ENCODE measurements at regions not wholly inside any gene's neighbourhood (a gene's known extent, or its start where the extent isn't known, plus 50 kb on each side); places are given as distances from the start of the nearest gene placed in this dataset.

GRCh38 chr14:51520087-51520486, 131.6 kb upstream of the FRMD6 start (continued):
- no peak for TF ChIP-seq KIAA2018 (CRISPR knock-in tag; IDR thresholded peaks at IDR 0.05; ENCODE audit: borderline replicate concordance)

GRCh38 chr14:51521764-51522163, 129.9 kb upstream of the FRMD6 start:
- CTCF ChIA-PET (ENCODE audit: low intra/inter-chr PET ratio, low total read pairs): no interaction called here
- no peak for ATAC-seq
- no peak for TF ChIP-seq RNF2 (conservative IDR thresholded peaks at IDR 0.05; ENCODE audit: low read depth)
- no peak for TF ChIP-seq NFRKB (IDR thresholded peaks at IDR 0.05)
- no peak for TF ChIP-seq GZF1 (CRISPR knock-in tag; IDR thresholded peaks at IDR 0.05)
- no peak for TF ChIP-seq TFE3 (CRISPR knock-in tag; IDR thresholded peaks at IDR 0.05)
- TF ChIP-seq ELF1 (CRISPR knock-in tag; IDR thresholded peaks at IDR 0.05): no peak
- TF ChIP-seq ZUFSP (CRISPR knock-in tag; IDR thresholded peaks at IDR 0.05; ENCODE audit: borderline replicate concordance): no peak
- TF ChIP-seq GABPB1 (CRISPR knock-in tag; IDR thresholded peaks at IDR 0.05): no peak
- TF ChIP-seq NFE2L2 (IDR thresholded peaks at IDR 0.05; ENCODE audit: low read length): no peak
- TF ChIP-seq ZNF75D (CRISPR knock-in tag; IDR thresholded peaks at IDR 0.05; ENCODE audit: borderline replicate concordance): no peak

More at GRCh38 chr14:51521764-51522163, 129.9 kb upstream of the FRMD6 start:
- Histone ChIP-seq H3K79me2 (ENCODE audit: insufficient read depth, low read length) (no peaks in the 10 kb centered on the region), H3K4me1 (ENCODE audit: insufficient read depth, low read length) (peaks cover 9% of the 10 kb centered on the region), H3K4me3 (replicated peaks in 1 of 3; ENCODE audit: insufficient read depth in 1 of 3, low read depth in 2 of 3, low read length in 3 of 3) (no peak overlapping the region), H3K36me3 (replicated peaks in 1 of 2; ENCODE audit: control insufficient read depth in 1 of 2, insufficient read depth in 2 of 2, low read length in 2 of 2) (no peaks in the 10 kb centered on the region; a peak in 1 of 5 replicates), H2AFZ (ENCODE audit: low read length) (no peak overlapping the region), H3K27ac (ENCODE audit: extremely low read length, insufficient read depth, low read length) (no peak overlapping the region), H3K27me3 (ENCODE audit: control insufficient read depth in 1 of 2, insufficient read depth in 2 of 2, low read length in 2 of 2) (no peaks in the 10 kb centered on the region), H3K9ac (ENCODE audit: insufficient read depth, low read depth, low read length) (no peak overlapping the region), H3K4me2 (ENCODE audit: low read depth, low read length) (no peak overlapping the region), H4K20me1 (ENCODE audit: insufficient read depth, low read length) (no peaks in the 10 kb centered on the region), H3K9me3 (ENCODE audit: low read length) (no peaks in the 10 kb centered on the region)
- POLR2A ChIA-PET: no interaction called here
- intact Hi-C loops (cut with micrococcal nuclease; ENCODE audit: unreplicated experiment): no loop called here
- no peak for DNase-seq (ENCODE audit: low spot score)
- BruUV-seq (replicated peaks): no TSS peak
- FAIRE-seq: no peak
- in situ Hi-C loops (cut with HindIII; ENCODE audit: extremely low pct_ligation_motif_present, low pct_unique_long_range_greater_than_20kb): no loop called here

All from HepG2 (cell line).